Cardiac fibroblast (primary cell): ENCODE measurements at regions not wholly inside any gene's neighbourhood (a gene's known extent, or its start where the extent isn't known, plus 50 kb on each side); places are given as distances from the start of the nearest gene placed in this dataset.

Experiments
- DNase-seq, 2 donors: peaks; one replicate each; pipeline versions ENCODE4 v3.0.0 to v3.0.0-alpha.2; 2010; ENCODE audit warnings: low read depth in 2 of 2
- H3K4me3 ChIP-seq, 2 donors: replicated peaks in 1 of 2; 1 replicate in 1 of 2; 2 replicates in 1 of 2; pipeline ENCODE4 v1.5.1; 2011; ENCODE audit warnings: low read depth in 2 of 2, low read length in 2 of 2, mild to moderate bottlenecking in 2 of 2, moderate library complexity in 1 of 2
- TF ChIP-seq, protein P1 (sequence below): IDR thresholded peaks from one replicate; pipeline ENCODE4 v1.5.1; 2011; ENCODE audit warnings: low read depth, mild to moderate bottlenecking, low read length, inconsistent platforms

DNA sequence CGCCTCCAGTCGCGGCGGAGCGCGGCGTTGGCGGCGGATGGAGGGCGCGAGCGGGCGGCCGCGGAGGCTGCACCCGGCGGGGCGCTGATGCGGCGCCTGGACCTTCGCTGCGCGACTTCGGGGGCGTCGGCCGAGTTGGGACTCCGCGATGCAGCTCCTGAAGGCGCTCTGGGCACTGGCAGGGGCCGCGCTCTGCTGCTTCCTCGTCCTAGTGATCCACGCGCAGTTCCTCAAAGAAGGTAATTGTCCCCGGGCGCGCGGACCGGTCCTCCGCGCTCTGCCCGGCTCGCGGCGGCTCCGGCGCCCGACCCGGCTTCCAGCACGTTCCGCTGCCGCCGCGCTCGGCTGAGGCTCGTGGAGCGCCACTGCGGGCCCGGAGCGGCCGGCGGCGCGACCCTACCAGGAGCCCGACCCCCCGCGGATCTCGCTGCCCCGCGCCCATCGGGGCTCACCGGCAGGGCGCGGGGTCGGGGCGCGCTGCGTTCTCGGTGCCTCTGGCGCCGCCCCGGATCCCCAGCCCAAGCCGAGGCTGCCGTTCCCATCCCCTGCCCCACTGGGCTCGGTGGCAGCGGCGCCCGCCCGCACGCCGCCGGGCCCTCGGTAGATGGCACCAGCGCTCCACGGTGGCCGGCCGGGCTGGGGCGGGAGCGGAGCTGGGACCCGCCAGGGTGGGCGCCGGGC, 1251.2 kb downstream of the BRD1 start:
- no peak for DNase-seq
- TF ChIP-seq, protein P1, sequence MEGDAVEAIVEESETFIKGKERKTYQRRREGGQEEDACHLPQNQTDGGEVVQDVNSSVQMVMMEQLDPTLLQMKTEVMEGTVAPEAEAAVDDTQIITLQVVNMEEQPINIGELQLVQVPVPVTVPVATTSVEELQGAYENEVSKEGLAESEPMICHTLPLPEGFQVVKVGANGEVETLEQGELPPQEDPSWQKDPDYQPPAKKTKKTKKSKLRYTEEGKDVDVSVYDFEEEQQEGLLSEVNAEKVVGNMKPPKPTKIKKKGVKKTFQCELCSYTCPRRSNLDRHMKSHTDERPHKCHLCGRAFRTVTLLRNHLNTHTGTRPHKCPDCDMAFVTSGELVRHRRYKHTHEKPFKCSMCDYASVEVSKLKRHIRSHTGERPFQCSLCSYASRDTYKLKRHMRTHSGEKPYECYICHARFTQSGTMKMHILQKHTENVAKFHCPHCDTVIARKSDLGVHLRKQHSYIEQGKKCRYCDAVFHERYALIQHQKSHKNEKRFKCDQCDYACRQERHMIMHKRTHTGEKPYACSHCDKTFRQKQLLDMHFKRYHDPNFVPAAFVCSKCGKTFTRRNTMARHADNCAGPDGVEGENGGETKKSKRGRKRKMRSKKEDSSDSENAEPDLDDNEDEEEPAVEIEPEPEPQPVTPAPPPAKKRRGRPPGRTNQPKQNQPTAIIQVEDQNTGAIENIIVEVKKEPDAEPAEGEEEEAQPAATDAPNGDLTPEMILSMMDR: no peak
- H3K4me3 ChIP-seq: no peak overlapping the region

DNA sequence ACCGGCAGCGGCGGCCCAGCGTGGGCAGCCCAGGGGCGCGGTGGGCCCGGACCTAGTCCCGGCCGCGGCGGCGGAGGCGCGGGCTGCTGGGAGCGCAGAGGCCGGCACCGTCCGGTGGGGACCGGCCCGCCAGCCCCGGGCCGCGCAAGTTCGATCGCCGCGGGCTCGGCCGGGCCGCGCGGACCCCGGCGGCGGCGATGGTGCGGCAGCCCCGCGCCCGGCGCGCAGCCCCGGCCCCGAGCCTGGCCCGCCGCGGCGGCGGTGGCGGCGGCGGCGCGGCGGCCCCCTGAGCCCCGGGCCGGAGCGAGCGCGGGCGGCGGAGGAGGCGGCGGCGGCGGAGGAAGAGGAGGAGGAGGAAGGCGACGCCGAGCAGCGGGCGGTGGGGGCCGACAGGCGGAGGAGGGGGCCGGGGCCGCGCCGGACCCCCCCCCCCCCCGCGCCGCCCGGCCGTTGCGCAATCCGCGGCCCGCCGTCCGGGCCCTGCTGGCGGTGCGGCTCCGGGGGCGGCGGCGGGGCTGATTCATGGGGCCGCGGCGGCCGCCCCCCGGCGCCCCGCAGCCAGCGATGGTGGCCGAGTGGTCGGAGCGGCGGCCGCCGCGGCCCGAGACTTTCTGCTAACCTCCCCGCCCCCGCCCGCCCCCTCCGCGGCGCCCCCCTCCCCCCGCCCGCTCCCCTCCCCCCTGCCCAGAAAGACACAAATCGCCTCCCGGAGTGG, 1251.9 kb downstream of the BRD1 start:
- H3K4me3 ChIP-seq: no peak overlapping the region
- DNase-seq: no peak
- TF ChIP-seq, protein P1: no peak

DNA sequence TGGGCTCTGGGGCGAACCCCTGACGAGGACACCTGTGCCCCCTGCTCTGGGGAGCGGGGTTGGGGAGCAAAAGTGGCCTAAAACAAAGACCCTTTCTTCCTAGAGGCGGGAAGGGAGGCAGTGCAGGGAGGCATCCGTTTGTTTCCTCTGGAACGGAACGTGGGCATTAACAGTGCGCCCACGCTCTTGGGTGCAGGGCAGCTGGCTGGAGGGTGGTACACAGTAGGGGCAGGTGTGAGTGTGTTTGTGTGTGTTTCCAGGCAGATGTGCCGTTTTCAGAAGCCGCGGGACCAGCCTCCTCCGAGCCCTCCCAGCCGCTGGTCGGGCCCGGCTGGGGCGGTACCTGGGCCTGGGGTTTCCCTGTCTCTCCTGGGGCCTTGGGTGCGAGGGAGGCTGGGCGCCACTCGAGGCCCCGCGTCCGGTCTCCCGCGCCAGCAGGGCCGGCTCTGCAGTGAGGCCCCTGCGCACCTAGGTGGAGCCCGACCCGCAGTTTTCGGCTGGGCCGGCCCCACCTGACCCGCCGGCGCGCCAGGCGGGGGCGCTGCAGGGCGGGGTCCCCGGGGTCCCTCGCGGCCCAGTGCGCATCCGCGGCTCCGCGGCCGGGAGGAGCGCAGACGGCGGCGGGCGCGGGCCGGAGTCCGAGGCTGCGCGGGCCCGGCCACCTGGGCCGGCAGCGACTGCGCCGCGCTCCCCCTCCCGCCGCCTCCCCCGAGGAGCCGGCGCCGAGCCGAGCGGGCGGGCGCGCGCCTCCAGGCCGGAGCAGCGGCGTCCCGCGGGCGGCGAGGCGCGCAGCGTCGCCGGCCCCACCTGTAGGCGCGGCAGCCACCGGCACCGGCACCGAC, 1252.7 kb downstream of the BRD1 start:
- TF ChIP-seq, protein P1: no peak
- peak in 1 of 2 donors; percentile 9 for DNase-seq
- no peak overlapping the region for H3K4me3 ChIP-seq

DNA sequence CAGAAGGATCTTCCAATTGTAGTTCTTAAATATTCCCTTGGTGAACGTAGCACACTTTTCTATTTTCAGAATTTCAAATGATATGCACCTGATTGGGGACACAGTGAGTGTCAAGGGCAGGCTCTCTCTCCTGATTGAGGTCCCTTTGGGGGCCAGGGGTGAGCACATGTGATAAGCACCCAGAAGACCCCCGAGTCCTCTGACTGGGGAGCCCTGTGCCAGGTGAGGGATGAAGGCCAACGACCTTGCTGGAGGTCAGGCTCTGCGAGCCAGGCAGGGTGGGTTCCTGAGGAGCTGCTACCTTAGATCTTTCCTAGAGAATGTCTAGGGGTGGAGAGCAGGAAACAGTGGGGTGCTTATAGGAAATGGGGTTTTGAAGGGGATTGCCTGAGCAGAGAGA, 1253.9 kb downstream of the BRD1 start:
- no peak overlapping the region for H3K4me3 ChIP-seq
- no peak for DNase-seq
- TF ChIP-seq, protein P1: no peak

DNA sequence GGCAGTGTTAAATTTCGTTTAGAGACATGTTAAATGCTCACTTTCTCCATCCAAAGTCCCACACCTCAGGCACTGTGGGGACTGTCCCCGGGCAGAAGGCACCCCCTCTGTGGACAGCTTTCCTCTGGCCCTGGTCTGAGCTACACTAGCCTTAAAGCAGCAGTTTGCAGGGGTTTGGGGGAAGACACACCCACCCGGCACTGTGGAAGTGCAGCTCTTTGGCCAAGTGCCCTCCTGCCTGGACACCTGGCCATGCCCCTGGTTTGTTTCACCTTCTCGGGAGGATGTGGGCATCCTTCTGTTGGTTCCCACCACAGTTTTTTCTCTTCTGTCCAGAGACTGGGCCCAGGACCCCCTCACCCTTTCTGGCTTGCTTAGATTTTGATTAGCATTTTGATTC, 1254.7 kb downstream of the BRD1 start:
- no peak for DNase-seq
- no peak overlapping the region for H3K4me3 ChIP-seq
- TF ChIP-seq, protein P1: no peak

DNA sequence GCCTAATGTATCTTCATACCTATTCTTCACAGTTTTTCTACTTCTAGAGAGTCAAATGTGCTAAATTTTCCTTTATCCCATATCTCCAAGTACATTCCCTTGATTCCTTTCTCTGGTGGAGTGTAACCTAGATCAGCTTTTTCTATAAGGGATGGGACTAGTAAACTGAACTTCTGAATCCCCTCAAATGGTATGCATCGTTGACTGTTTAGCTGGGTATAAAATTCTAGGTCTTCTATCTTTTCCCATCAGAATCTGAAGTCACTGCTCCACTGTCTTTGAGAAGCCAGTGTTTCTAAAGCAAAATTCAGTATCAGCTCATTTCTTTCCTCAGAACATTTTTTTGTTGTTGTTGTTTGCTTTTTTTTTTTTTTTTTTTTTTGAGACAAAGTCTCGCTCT, 1256.8 kb downstream of the BRD1 start:
- TF ChIP-seq, protein P1: no peak
- H3K4me3 ChIP-seq: no peak overlapping the region
- no peak for DNase-seq
